ENCODE measurements at regions not wholly inside any gene's neighbourhood (a gene's known extent, or its start where the extent isn't known, plus 50 kb on each side); places are given as distances from the start of the nearest gene placed in this dataset.

GRCh38 chr12:108457734-108458361 lies 57.2 kb upstream of the FICD start:
- no peak for TF ChIP-seq CTCF (IDR thresholded peaks at IDR 0.05)
- TF ChIP-seq YY1 (IDR thresholded peaks at IDR 0.05; ENCODE audit: low read depth): no peak
- no peak for TF ChIP-seq JUND (IDR thresholded peaks at IDR 0.05)
- no peak for TF ChIP-seq RXRA (IDR thresholded peaks at IDR 0.05; ENCODE audit: borderline replicate concordance, low read depth)
- no peak; the same call in 1 of the 2 replicates for TF ChIP-seq SMC3 (IDR thresholded peaks at IDR 0.05; ENCODE audit: low read depth, low read length)
- no peak for TF ChIP-seq MAX (IDR thresholded peaks at IDR 0.05; ENCODE audit: low read depth)
- no peak for TF ChIP-seq EZH2phosphoT487 (IDR thresholded peaks at IDR 0.05; ENCODE audit: borderline replicate concordance, low read depth)
- no peak for TF ChIP-seq TAF1 (IDR thresholded peaks at IDR 0.05; ENCODE audit: borderline replicate concordance, low read depth, low read length)

Data from SK-N-SH (cell line).